CD4-positive, alpha-beta T cell treated with Interleukin-15 for 1 hour (primary cell): ENCODE measurements at regions not wholly inside any gene's neighbourhood (a gene's known extent, or its start where the extent isn't known, plus 50 kb on each side); places are given as distances from the start of the nearest gene placed in this dataset.

ENCODE experiments used
- DNase-seq: peaks from one replicate; pipeline ENCODE4 v3.0.0-alpha.2; 2020

GRCh38 chr6:25166955-25167748 is 112.0 kb upstream of the CARMIL1 start:
- DNase-seq = no peak

- no peak for DNase-seq
These were observed 111.2 kb upstream of the CARMIL1 start for GRCh38 chr6:25167961-25168360.

- no peak for DNase-seq
These were observed 110.5 kb upstream of the CARMIL1 start for GRCh38 chr6:25168637-25169036.

GRCh38 chr6:25169553-25169952 is 109.6 kb upstream of the CARMIL1 start:
- DNase-seq = no peak

GRCh38 chr6:25169961-25170360 is 109.2 kb upstream of the CARMIL1 start:
- DNase-seq = no peak

- DNase-seq = no peak
These were observed 108.5 kb upstream of the CARMIL1 start for GRCh38 chr6:25170640-25171039.

- no peak for DNase-seq
These were observed 107.9 kb upstream of the CARMIL1 start for GRCh38 chr6:25171301-25171700.

- DNase-seq = no peak
These were observed 106.4 kb upstream of the CARMIL1 start for GRCh38 chr6:25172819-25173218.

GRCh38 chr6:25173246-25173645 is 105.9 kb upstream of the CARMIL1 start:
- DNase-seq = no peak

GRCh38 chr6:25173951-25174474 is 105.2 kb upstream of the CARMIL1 start:
- no peak for DNase-seq

GRCh38 chr6:25174678-25175077 is 104.5 kb upstream of the CARMIL1 start:
- DNase-seq = no peak

GRCh38 chr6:25175196-25175595 is 104.0 kb upstream of the CARMIL1 start:
- DNase-seq = no peak

- no peak for DNase-seq
These were observed 103.5 kb upstream of the CARMIL1 start for GRCh38 chr6:25175681-25176080.

- no peak for DNase-seq
These were observed 102.7 kb upstream of the CARMIL1 start for GRCh38 chr6:25176466-25176865.

GRCh38 chr6:25177500-25178028 is 101.6 kb upstream of the CARMIL1 start:
- DNase-seq = no peak

- no peak for DNase-seq
These were observed 100.7 kb upstream of the CARMIL1 start for GRCh38 chr6:25178336-25179035.

- no peak for DNase-seq
These were observed 100.0 kb upstream of the CARMIL1 start for GRCh38 chr6:25179051-25179778.

- DNase-seq = no peak
These were observed 98.4 kb upstream of the CARMIL1 start for GRCh38 chr6:25180630-25181349.

GRCh38 chr6:25181350-25181724 is 97.8 kb upstream of the CARMIL1 start:
- no peak for DNase-seq

- DNase-seq = no peak
These were observed 97.3 kb upstream of the CARMIL1 start for GRCh38 chr6:25181923-25182322.

- no peak for DNase-seq
These were observed 92.3 kb upstream of the CARMIL1 start for GRCh38 chr6:25186919-25187318.

- no peak for DNase-seq
These were observed 90.9 kb upstream of the CARMIL1 start for GRCh38 chr6:25188232-25188631.
